Mucosa of rectum (tissue), 2 donors: ENCODE measurements at regions not wholly inside any gene's neighbourhood (a gene's known extent, or its start where the extent isn't known, plus 50 kb on each side); places are given as distances from the start of the nearest gene placed in this dataset.
A peak's percentile ranks its signal among the peaks of the same experiment; 100 is the strongest.

Source experiments
- H3K27ac ChIP-seq, 2 donors: one replicate each; pipeline ENCODE4 v1.7.0; 2013; ENCODE audit warnings: inconsistent platforms in 2 of 2, low read depth in 2 of 2, low read length in 2 of 2
- H3K27me3 ChIP-seq, 2 donors: one replicate each; pipeline ENCODE4 v1.7.0; 2013; ENCODE audit warnings: low read length in 2 of 2; ENCODE audit not compliant: control insufficient read depth in 2 of 2, insufficient read depth in 2 of 2
- H3K36me3 ChIP-seq, 2 donors: one replicate each; pipeline ENCODE4 v1.7.0; 2013; ENCODE audit warnings: low read length in 2 of 2; ENCODE audit not compliant: control insufficient read depth in 2 of 2, insufficient read depth in 2 of 2
- H3K4me1 ChIP-seq, 2 donors: one replicate each; pipeline ENCODE4 v1.7.0; 2013; ENCODE audit warnings: low read length in 2 of 2, mild to moderate bottlenecking in 1 of 2; ENCODE audit not compliant: control insufficient read depth in 2 of 2, insufficient read depth in 2 of 2
- H3K4me3 ChIP-seq, 2 donors: one replicate each; pipeline ENCODE4 v1.7.0; 2013; ENCODE audit warnings: low read length in 2 of 2
- H3K9ac ChIP-seq, 2 donors: one replicate each; pipeline ENCODE4 v1.7.0; 2013; ENCODE audit warnings: low read length in 2 of 2, low read depth in 1 of 2, mild to moderate bottlenecking in 1 of 2
- H3K9me3 ChIP-seq, 2 donors: one replicate each; pipeline ENCODE4 v1.7.0; 2013; ENCODE audit warnings: low read length in 2 of 2; ENCODE audit not compliant: control insufficient read depth in 2 of 2
- donor health status: healthy.
- donor health status: Normal muscosa, but diverticular disease.

- Histone ChIP-seq H3K9me3 (no peaks in the 10 kb centered on the region), H3K9ac (no peak overlapping the region), H3K27ac (no peak overlapping the region), H3K4me3 (no peak overlapping the region), H3K36me3 (no peaks in the 10 kb centered on the region), H3K4me1 (no peaks in the 10 kb centered on the region), H3K27me3 (no peaks in the 10 kb centered on the region)
Measured at GRCh38 chr4:80145739-80146138, 51.6 kb upstream of the PRDM8 start.

- Histone ChIP-seq H3K4me3 (no peak overlapping the region), H3K9me3 (no peaks in the 10 kb centered on the region), H3K27ac (no peak overlapping the region), H3K36me3 (no peaks in the 10 kb centered on the region), H3K4me1 (no peaks in the 10 kb centered on the region), H3K27me3 (no peaks in the 10 kb centered on the region), H3K9ac (no peak overlapping the region)
Measured at GRCh38 chr4:80144676-80145470, 52.4 kb upstream of the PRDM8 start.

DNA sequence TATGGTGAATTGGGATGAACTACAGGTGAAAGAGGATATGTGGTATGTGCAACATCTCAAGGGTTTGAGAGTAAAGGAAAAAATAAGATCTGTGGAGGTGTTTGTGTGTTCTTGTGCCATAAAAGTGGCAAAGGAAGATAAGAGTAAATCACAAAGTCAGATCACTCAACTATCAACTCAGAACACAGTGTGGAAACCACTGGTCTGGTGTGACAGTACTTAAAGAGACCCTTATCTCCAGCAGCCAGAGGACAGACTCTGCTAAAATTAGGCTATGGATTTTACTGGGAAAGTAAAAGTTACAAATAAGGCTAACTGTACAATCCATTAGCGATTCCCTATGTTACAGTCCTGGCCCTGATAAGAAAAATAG is 54.0 kb upstream of the PRDM8 start:
- Histone ChIP-seq H3K36me3 (no peaks in the 10 kb centered on the region), H3K4me3 (no peak overlapping the region), H3K9me3 (no peaks in the 10 kb centered on the region), H3K9ac (no peak overlapping the region), H3K27me3 (no peaks in the 10 kb centered on the region), H3K4me1 (no peaks in the 10 kb centered on the region), H3K27ac (no peak overlapping the region)

DNA sequence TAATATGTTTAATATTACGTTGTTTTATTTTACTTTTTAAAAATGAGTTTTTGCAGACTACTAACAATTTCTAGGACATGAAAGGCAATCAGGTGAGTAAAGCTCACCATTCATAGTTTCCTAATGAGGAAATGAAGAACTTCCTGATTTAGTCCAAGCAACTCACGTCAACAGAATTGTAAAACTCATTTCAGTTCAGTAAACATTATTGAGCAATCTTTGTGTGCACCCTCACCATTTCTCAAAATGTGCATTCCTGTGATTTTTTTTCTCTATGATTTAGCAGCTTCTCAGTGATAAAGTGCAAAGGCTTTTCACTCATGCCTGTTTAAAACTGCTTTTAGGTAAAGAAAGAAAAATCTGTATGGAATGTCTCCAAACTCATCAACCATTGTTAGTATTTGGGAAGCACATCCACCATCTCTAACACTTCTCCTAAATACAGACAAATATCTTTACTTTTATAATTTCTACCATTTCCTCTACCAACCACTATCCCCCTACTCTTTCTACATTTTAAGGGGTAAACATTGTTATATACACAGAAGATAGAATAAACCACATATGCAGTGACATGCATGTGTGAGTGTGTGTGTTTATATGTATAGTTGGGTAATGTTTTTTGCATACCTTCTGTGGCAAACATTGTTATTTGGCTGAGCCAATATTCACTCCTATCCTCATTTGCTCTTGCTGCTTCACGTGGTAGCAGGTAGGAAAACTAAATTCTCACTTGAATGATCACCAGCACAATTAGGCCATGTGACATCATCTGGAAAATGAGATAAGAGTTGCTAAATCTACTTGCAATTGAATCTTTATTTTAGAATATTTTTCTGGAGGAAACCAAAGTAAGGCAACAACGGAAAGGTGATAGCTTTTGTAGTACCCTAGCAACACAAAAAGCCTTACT is 54.7 kb upstream of the PRDM8 start:
- Histone ChIP-seq H3K9ac (no peak overlapping the region), H3K36me3 (no peaks in the 10 kb centered on the region), H3K4me1 (no peaks in the 10 kb centered on the region), H3K9me3 (no peaks in the 10 kb centered on the region), H3K27me3 (no peaks in the 10 kb centered on the region), H3K4me3 (no peak overlapping the region), H3K27ac (no peak overlapping the region)

DNA sequence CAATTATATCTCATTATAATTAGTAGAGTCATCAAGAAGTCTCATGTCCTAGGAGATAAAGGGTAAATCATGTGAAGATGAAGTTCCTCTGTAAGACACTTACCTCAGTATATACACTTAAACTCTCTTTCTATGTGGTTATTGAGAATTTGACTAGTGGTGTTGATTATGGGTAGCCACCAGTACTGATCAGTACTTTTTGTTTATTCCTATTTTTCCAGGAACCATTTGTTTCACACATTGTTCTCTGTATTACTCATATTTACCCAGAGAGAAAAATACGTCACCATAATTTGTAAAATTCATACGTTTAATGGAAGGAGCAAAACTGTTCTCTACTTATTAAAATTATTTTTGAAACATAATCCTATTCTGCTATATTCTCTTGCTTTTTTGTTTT is 55.8 kb upstream of the PRDM8 start:
- Histone ChIP-seq H3K9me3 (no peaks in the 10 kb centered on the region), H3K4me3 (no peak overlapping the region), H3K36me3 (no peaks in the 10 kb centered on the region), H3K27me3 (no peaks in the 10 kb centered on the region), H3K27ac (no peak overlapping the region), H3K4me1 (no peaks in the 10 kb centered on the region), H3K9ac (no peak overlapping the region)

GRCh38 chr4:80140194-80140593 is 57.1 kb upstream of the PRDM8 start:
- Histone ChIP-seq H3K9ac (no peak overlapping the region), H3K4me3 (no peak overlapping the region), H3K36me3 (no peaks in the 10 kb centered on the region), H3K9me3 (no peaks in the 10 kb centered on the region), H3K4me1 (peaks cover 0 to under 1% of the 10 kb centered on the region in 2 donors), H3K27me3 (no peaks in the 10 kb centered on the region), H3K27ac (no peak overlapping the region)

- Histone ChIP-seq H3K9me3 (no peaks in the 10 kb centered on the region), H3K36me3 (no peaks in the 10 kb centered on the region), H3K4me1 (peaks cover 0 to 2% of the 10 kb centered on the region in 2 donors), H3K27me3 (no peaks in the 10 kb centered on the region), H3K9ac (no peak overlapping the region), H3K4me3 (no peak overlapping the region), H3K27ac (no peak overlapping the region)
Measured at GRCh38 chr4:80139671-80140070, 57.6 kb upstream of the PRDM8 start.

GRCh38 chr4:80138551-80139538 is 58.5 kb upstream of the PRDM8 start:
- Histone ChIP-seq H3K4me3 (no peak overlapping the region), H3K9me3 (no peaks in the 10 kb centered on the region), H3K36me3 (no peaks in the 10 kb centered on the region), H3K4me1 (peaks cover 0 to 2% of the 10 kb centered on the region in 2 donors), H3K27me3 (no peaks in the 10 kb centered on the region), H3K27ac (peak overlapping the region in 1 of 2 donors; percentile 7), H3K9ac (no peak overlapping the region)

DNA sequence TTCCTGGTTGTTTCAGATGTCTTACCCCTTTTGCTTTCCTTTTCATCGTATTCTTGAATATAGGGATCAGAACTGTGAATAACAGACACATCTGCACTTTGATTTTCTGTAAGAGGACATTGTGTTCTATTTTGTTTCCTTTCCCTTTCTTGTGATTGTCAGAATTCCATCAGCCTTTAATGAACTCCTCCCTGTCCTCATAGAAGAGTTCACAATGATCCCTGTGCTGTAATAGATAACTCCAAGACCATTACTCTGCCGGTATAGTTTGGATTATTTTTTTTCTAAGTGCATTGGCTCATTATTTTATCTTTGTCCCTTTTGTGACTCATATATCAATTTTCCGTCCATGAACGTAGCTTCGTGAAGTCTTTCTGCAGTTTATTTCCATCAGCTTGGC is 59.7 kb upstream of the PRDM8 start:
- Histone ChIP-seq H3K27me3 (no peaks in the 10 kb centered on the region), H3K9me3 (no peaks in the 10 kb centered on the region), H3K27ac (no peak overlapping the region), H3K9ac (no peak overlapping the region), H3K4me1 (peaks cover 0 to 2% of the 10 kb centered on the region in 2 donors), H3K4me3 (no peak overlapping the region), H3K36me3 (no peaks in the 10 kb centered on the region)
